GM10248 (cell line): ENCODE measurements at regions not wholly inside any gene's neighbourhood (a gene's known extent, or its start where the extent isn't known, plus 50 kb on each side); places are given as distances from the start of the nearest gene placed in this dataset.

Experiments
- CTCF ChIA-PET: fragments of 300-600 bp; sonication (Branson Sonifier 250); formaldehyde crosslinking; extraction: SDS; loops from one replicate; lab custom pipeline; 2021; ENCODE audit warnings: antibody characterized with exemption; lab: Yijun Ruan, JAX
- POLR2A ChIA-PET: fragments of 350-650 bp; sonication (Branson Sonifier 250); formaldehyde crosslinking; extraction: SDS; loops from one replicate; lab custom pipeline; 2020; ENCODE audit warnings: antibody characterized with exemption; lab: Yijun Ruan, JAX
- DNase-seq: peaks from one replicate; pipeline ENCODE4 v3.0.0; 2012; ENCODE audit errors: extremely low spot score
- CTCF ChIP-seq: IDR thresholded peaks from 2 replicates; pipeline ENCODE4 v1.5.1; 2012; ENCODE audit warnings: mild to moderate bottlenecking, low read depth; ENCODE audit errors: extremely low read depth, missing control alignments, control extremely low read depth

DNA sequence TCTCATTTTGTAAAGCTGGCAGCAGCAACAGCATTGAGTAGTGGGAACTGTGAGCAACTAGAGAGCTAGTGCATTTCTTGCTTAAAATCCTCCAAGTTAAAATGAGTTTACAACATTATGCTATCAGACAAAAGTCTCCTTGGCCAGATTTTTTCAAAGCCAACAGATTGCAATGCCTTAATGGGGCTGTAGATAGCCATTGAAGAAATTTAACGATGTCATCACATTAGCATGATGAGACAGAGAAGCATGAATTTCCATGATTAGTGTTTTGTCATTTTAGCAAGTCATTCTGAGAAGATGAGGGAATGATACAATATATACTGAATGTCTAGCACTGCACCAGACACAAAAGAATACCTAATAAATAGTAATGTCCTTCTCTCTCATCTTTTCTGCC, 307.5 kb upstream of the REG3G start:
- DNase-seq = no peak
- CTCF ChIA-PET = interaction anchor here (0.8 kb wide), 1 partner anchor 9 kb away, joined by 3 read pairs; no protein-coding TSS in a partner anchor
- POLR2A ChIA-PET = no interaction called here
- TF ChIP-seq CTCF = no peak

DNA sequence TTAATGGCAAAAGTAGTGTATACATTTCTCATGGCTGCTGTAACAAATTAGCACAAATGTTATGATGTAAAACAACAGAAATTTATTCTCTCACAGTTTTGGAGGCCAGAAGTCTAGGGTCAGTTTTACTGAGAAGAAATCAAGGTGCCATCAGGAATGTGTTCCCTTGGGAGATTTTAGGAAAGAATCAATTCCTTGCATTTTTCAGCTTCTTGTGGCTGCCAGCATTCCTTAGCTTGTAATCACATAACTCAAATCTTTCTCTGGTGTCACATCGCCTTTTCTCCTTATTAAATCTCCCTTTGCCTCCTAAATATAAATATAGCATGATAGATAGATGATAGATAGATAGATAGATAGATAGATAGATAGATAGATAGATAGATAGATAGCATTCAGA, 307.0 kb upstream of the REG3G start:
- no peak for DNase-seq
- TF ChIP-seq CTCF = no peak
- POLR2A ChIA-PET = no interaction called here
- CTCF ChIA-PET = interaction anchor here (0.8 kb wide), 1 partner anchor 10 kb away, joined by 3 read pairs; no protein-coding TSS in a partner anchor

GRCh38 chr2:78721355-78722033, 304.0 kb upstream of the REG3G start:
- CTCF ChIA-PET = no interaction called here
- DNase-seq = no peak
- POLR2A ChIA-PET = no interaction called here
- TF ChIP-seq CTCF = no peak

DNA sequence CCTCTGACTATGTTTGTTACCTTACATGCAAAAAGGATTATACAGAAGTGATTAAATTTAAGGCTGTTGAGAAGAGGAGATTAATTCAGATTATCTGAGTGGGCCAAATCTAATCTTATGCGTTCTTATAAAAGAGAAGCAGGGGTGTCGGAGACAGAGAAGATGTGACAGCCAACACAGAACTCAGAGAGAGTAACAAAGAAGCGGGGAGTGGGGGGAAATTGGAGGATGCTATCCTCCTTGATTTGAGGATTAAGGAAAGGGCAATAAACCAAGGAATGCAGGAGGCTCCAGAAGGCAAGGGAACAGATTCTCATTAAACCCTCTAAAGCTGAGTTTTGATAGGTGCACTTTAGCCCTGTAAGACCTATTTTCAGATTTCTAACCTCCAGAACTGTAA, 291.3 kb upstream of the REG3G start:
- no peak for TF ChIP-seq CTCF
- DNase-seq = no peak
- POLR2A ChIA-PET = no interaction called here
- CTCF ChIA-PET = no interaction called here

DNA sequence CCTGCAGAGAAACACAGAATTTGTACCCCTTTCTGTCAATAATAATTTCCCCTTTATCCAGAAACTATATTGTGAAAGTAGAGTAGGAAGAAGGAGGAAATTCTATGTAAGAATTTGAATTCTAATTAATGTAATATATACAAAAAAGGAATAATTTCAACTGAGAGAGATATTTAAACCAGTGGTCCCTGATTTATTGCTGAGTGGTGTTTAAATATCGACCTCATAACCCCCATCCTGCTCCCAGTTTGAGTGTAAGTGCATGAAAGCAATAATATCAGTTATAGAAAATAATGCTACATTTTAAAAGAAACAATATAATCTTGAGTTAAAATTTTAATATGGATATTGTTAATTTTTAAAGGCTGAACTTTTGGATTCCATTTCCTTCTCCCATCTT, 286.2 kb upstream of the REG3G start:
- ChIA-PET POLR2A (no interaction called here), CTCF (interaction anchor here (1.5 kb wide), 1 partner anchor 10 kb away, joined by 3 read pairs; no protein-coding TSS in a partner anchor)
- no peak for DNase-seq
- TF ChIP-seq CTCF = no peak

DNA sequence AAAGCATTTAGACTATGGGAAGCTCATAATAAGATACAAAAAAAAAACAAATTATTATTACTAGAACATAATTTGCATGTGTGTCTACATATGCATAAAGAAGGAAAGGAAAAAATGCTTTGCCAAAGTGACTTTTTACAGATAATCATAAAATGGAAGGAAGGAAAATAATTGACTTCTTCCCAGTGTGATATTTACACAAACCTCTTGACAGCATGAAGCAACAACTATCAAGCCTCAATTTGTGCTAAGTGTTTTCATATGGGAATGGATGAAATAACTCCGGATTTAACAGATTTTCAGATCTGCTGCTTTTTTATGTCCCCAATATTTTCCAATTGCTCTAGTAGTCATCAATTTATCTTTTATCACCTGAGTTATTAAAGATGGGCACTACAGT, 275.9 kb upstream of the REG3G start:
- no peak for DNase-seq
- CTCF ChIA-PET = interaction anchor here (1.3 kb wide), 1 partner anchor 10 kb away, joined by 3 read pairs; no protein-coding TSS in a partner anchor
- POLR2A ChIA-PET = no interaction called here

More for the DNA sequence above, 275.9 kb upstream of the REG3G start:
- TF ChIP-seq CTCF = no peak
